GM12878 (cell line): ENCODE measurements at regions not wholly inside any gene's neighbourhood (a gene's known extent, or its start where the extent isn't known, plus 50 kb on each side); places are given as distances from the start of the nearest gene placed in this dataset.

Experiments
- ATAC-seq: fragments of 200-7000 bp; cut with Tn5 transposase; 3 replicates; pipeline ENCODE4 v1.9.1; 2020; ENCODE audit warnings: mild to moderate bottlenecking, moderate library complexity
- BruUV-seq: library from RNA; stranded (reverse); fragments of 400-500 nt; replicated peaks from 2 replicates; lab custom pipeline; 2021; lab: Mats Ljungman, UMichigan
- CTCF ChIA-PET: fragments of 300-600 bp; sonication (Branson Sonifier 250); formaldehyde crosslinking; extraction: SDS; loops from one replicate; lab custom pipeline; 2021; ENCODE audit warnings: inconsistent platforms; lab: Yijun Ruan, JAX
- POLR2A ChIA-PET: fragments of 350-600 bp; formaldehyde crosslinking; extraction: SDS; loops from one replicate; lab custom pipeline; 2021; ENCODE audit warnings: inconsistent platforms; lab: Charles Lee
- RAD21 ChIA-PET: fragments of 300-600 bp; sonication (Branson Sonifier 250); formaldehyde crosslinking; loops from one replicate; lab custom pipeline; 2023; ENCODE audit warnings: antibody characterized with exemption; ENCODE audit not compliant: unreplicated experiment; lab: Charles Lee
- SMC1A ChIA-PET: fragments of 300-600 bp; sonication (Branson Sonifier 250); formaldehyde crosslinking; loops from one replicate; lab custom pipeline; 2023; ENCODE audit not compliant: unreplicated experiment, uncharacterized antibody; lab: Charles Lee
- DNase-seq: peaks from one replicate; pipeline ENCODE4 v3.0.0-alpha.2; 2011; ENCODE audit warnings: low read depth, low spot score
- FAIRE-seq: peaks from 3 replicates; lab custom pipeline; 2011; peaks lifted over from hg19 to GRCh38; lab: Jason Lieb, UNC
- H2AFZ ChIP-seq: 2 replicates; pipeline ENCODE4 v1.6.0; 2011; ENCODE audit warnings: low read depth, low read length, control low read depth; ENCODE audit not compliant: control insufficient read depth
- H3K27ac ChIP-seq: 2 replicates; pipeline ENCODE4 v1.5.1; 2011; ENCODE audit warnings: control low read depth; ENCODE audit not compliant: control insufficient read depth, insufficient read depth
- H3K27me3 ChIP-seq, 2 experiments: replicated peaks in 1 of 2; 2 replicates each; pipeline versions ENCODE4 v1.6.0 to v1.6.1; 2011; ENCODE audit warnings: low read length in 1 of 2; ENCODE audit not compliant: control insufficient read depth in 2 of 2, insufficient read depth in 2 of 2
- H3K36me3 ChIP-seq, 2 experiments: 2 replicates each; pipeline ENCODE4 v1.5.1; 2011; ENCODE audit warnings: low read length in 1 of 2; ENCODE audit not compliant: control insufficient read depth in 2 of 2, insufficient read depth in 2 of 2
- H3K4me1 ChIP-seq: 2 replicates; pipeline ENCODE4 v1.6.1; 2011; ENCODE audit warnings: mild to moderate bottlenecking, low read length, moderate library complexity, mixed read lengths; ENCODE audit not compliant: control insufficient read depth, insufficient read depth
- H3K4me2 ChIP-seq: 2 replicates; pipeline ENCODE4 v1.6.0; 2011; ENCODE audit warnings: control low read depth; ENCODE audit not compliant: control insufficient read depth, insufficient read depth
- H3K4me3 ChIP-seq: fragments of 200-600 bp; sonication (generic); 2 replicates; pipeline ENCODE4 v1.5.1; 2016
- H3K79me2 ChIP-seq: 2 replicates; pipeline ENCODE4 v1.6.0; 2011; ENCODE audit warnings: low read length; ENCODE audit not compliant: control insufficient read depth, insufficient read depth
- H3K9ac ChIP-seq: 2 replicates; pipeline ENCODE4 v1.8.0; 2011; ENCODE audit warnings: low read length, control low read depth, mixed read lengths; ENCODE audit not compliant: control insufficient read depth, insufficient read depth
- H3K9me3 ChIP-seq: replicated peaks from 3 replicates; pipeline ENCODE4 v1.5.1; 2011; ENCODE audit warnings: mild to moderate bottlenecking, low read length; ENCODE audit not compliant: control insufficient read depth, insufficient read depth
- H4K20me1 ChIP-seq: 2 replicates; pipeline ENCODE4 v1.6.0; 2011; ENCODE audit not compliant: control insufficient read depth, insufficient read depth
- ATF7 ChIP-seq: fragments of 450-650 bp; IDR thresholded peaks from 2 replicates; pipeline ENCODE4 v1.6.1; 2016; ENCODE audit warnings: low read depth, mild to moderate bottlenecking
- FOS ChIP-seq: IDR thresholded peaks from 3 replicates; pipeline ENCODE4 v1.6.1; 2011; ENCODE audit warnings: borderline replicate concordance; ENCODE audit not compliant: insufficient read length; ENCODE audit errors: extremely low read depth
- HCFC1 ChIP-seq: fragments of 150-350 bp; IDR thresholded peaks from 2 replicates; pipeline ENCODE4 v1.6.1; 2014; ENCODE audit warnings: low read length
- IKZF1 ChIP-seq: fragments of 450-650 bp; conservative IDR thresholded peaks from 2 replicates; pipeline ENCODE4 v1.6.1; 2017; ENCODE audit warnings: antibody characterized with exemption, mild to moderate bottlenecking
- IRF4 ChIP-seq: IDR thresholded peaks from 2 replicates; pipeline ENCODE4 v1.6.1; 2011; ENCODE audit warnings: low read depth, low read length
- LARP7 ChIP-seq: fragments of 450-650 bp; IDR thresholded peaks from 2 replicates; pipeline ENCODE4 v1.6.1; 2017; ENCODE audit warnings: mild to moderate bottlenecking
- NFXL1 ChIP-seq: fragments of 450-650 bp; IDR thresholded peaks from 2 replicates; pipeline ENCODE4 v1.6.1; 2017; ENCODE audit warnings: antibody characterized with exemption, mild to moderate bottlenecking, borderline replicate concordance
- NFYB ChIP-seq: IDR thresholded peaks from 2 replicates; pipeline ENCODE4 v1.6.1; 2011; ENCODE audit warnings: low read depth, mild to moderate bottlenecking, low read length, improper control_type of control experiment, moderate library complexity; ENCODE audit not compliant: insufficient read depth
- PAX5 ChIP-seq: IDR thresholded peaks from 2 replicates; pipeline ENCODE4 v1.6.1; 2011; ENCODE audit warnings: low read depth, low read length, borderline replicate concordance
- RAD21 ChIP-seq: IDR thresholded peaks from 2 replicates; pipeline ENCODE4 v1.6.1; 2011; ENCODE audit warnings: mild to moderate bottlenecking, low read depth, low read length, moderate library complexity; ENCODE audit not compliant: insufficient read depth
- SMAD5 ChIP-seq: IDR thresholded peaks from 2 replicates; pipeline ENCODE4 v1.6.1; 2016; ENCODE audit warnings: antibody characterized with exemption, low read depth
- SMARCA5 ChIP-seq: fragments of 450-650 bp; IDR thresholded peaks from 2 replicates; pipeline ENCODE4 v1.6.1; 2017; ENCODE audit warnings: mild to moderate bottlenecking
- SRF ChIP-seq, 2 experiments: IDR thresholded peaks; 2 replicates each; pipeline ENCODE4 v1.6.1; 2011; ENCODE audit warnings: low read depth in 2 of 2, low read length in 2 of 2, mild to moderate bottlenecking in 1 of 2, moderate library complexity in 1 of 2
- SUPT20H ChIP-seq: IDR thresholded peaks from 2 replicates; pipeline ENCODE4 v1.6.1; 2011; ENCODE audit warnings: low read depth, mild to moderate bottlenecking, low read length, moderate library complexity, borderline replicate concordance; ENCODE audit not compliant: control insufficient read depth
- WGBS: methylation state at CpG from one replicate; pipeline ENCODE4 v1.1.6; 2016; ENCODE audit warnings: low lambda C conversion rate; ENCODE audit not compliant: insufficient replicate concordance, insufficient coverage; ENCODE audit errors: missing lambda C conversion rate; 5-methylcytosine and 5-hydroxymethylcytosine counted together
- in situ Hi-C: fragments of 300-500 bp; cut with MboI; formaldehyde crosslinking; loops from 9 replicates; pipeline ENCODE4 v1.14.3; 2018; ENCODE audit warnings: mixed read lengths
- intact Hi-C: fragments of 100-400 bp; cut with micrococcal nuclease; formaldehyde crosslinking; loops from one replicate; pipeline ENCODE4 v1.14.2; 2022; ENCODE audit not compliant: unreplicated experiment
- TF ChIP-seq, protein P1 (sequence below): fragments of 450-650 bp; IDR thresholded peaks from 2 replicates; pipeline ENCODE4 v1.6.1; 2017; ENCODE audit warnings: mild to moderate bottlenecking, moderate library complexity
- TF ChIP-seq, protein P2 (sequence below): fragments of 450-650 bp; formaldehyde crosslinking; IDR thresholded peaks from 2 replicates; pipeline ENCODE4 v1.5.0; 2022; ENCODE audit warnings: mild to moderate bottlenecking, missing genetic modification characterization
- TF ChIP-seq, protein P3 (sequence below): fragments of 450-650 bp; IDR thresholded peaks from 2 replicates; pipeline ENCODE4 v1.6.1; 2018; ENCODE audit warnings: borderline replicate concordance, mild to moderate bottlenecking; ENCODE audit not compliant: partially characterized antibody

DNA sequence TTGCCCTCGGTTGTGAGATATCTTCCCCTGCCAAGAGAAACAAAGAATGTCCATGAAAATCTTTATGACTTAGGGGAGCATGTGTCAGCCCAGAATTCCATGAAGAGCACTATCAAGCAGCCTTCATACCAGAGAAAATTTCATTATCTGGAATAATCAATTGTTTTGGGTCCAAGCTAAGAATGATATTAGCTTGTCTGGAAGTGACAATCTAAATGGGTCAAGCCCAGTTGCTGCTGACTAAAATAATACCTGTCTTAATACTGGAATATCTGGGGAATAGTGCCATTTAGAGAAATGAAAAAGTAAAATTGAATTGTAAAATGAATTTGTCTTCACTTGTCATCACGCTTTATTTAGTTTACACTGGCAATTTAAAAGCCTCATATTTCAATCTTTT is 407.4 kb downstream of the PLA2G4A start:
- H3K4me2 ChIP-seq: no peak overlapping the region
- intact Hi-C loops: no loop called here
- no peaks in the 10 kb centered on the region for H3K4me1 ChIP-seq
- H3K4me3 ChIP-seq: no peak overlapping the region
- no TSS peak for BruUV-seq
- H2AFZ ChIP-seq: no peak overlapping the region
- DNase-seq (no peak), FAIRE-seq (no peak), ATAC-seq (no peak)
- H3K27ac ChIP-seq: no peak overlapping the region
- 24% methylated on average over 2 of the region's 2 CpGs for WGBS
- in situ Hi-C loops: no loop called here
- ChIA-PET CTCF (interaction anchor here (0.9 kb wide), 1 partner anchor 27 kb away, joined by 3 read pairs; no protein-coding TSS in a partner anchor), SMC1A (interaction anchor here (1.0 kb wide), 1 partner anchor 24 kb away, joined by 3 read pairs; no protein-coding TSS in a partner anchor), RAD21 (no interaction called here), POLR2A (no interaction called here)
- H3K27me3 ChIP-seq: no peaks in the 10 kb centered on the region
- no peaks in the 10 kb centered on the region for H3K36me3 ChIP-seq
- no peak overlapping the region for H3K9ac ChIP-seq
- H3K79me2 ChIP-seq: no peaks in the 10 kb centered on the region
- H3K9me3 ChIP-seq: no peaks in the 10 kb centered on the region
- no peaks in the 10 kb centered on the region for H4K20me1 ChIP-seq
- TF ChIP-seq SRF (IDR thresholded peaks at IDR 0.05; ENCODE audit: low read depth in 2 of 2, low read length in 2 of 2) (no peak), SUPT20H (no peak), LARP7 (no peak), FOS (no peak), PAX5 (no peak), HCFC1 (no peak), RAD21 (no peak), IKZF1 (no peak), SMARCA5 (no peak), NFYB (no peak), IRF4 (no peak), ATF7 (no peak), NFXL1 (no peak), SMAD5 (no peak)
- TF ChIP-seq, protein P1, sequence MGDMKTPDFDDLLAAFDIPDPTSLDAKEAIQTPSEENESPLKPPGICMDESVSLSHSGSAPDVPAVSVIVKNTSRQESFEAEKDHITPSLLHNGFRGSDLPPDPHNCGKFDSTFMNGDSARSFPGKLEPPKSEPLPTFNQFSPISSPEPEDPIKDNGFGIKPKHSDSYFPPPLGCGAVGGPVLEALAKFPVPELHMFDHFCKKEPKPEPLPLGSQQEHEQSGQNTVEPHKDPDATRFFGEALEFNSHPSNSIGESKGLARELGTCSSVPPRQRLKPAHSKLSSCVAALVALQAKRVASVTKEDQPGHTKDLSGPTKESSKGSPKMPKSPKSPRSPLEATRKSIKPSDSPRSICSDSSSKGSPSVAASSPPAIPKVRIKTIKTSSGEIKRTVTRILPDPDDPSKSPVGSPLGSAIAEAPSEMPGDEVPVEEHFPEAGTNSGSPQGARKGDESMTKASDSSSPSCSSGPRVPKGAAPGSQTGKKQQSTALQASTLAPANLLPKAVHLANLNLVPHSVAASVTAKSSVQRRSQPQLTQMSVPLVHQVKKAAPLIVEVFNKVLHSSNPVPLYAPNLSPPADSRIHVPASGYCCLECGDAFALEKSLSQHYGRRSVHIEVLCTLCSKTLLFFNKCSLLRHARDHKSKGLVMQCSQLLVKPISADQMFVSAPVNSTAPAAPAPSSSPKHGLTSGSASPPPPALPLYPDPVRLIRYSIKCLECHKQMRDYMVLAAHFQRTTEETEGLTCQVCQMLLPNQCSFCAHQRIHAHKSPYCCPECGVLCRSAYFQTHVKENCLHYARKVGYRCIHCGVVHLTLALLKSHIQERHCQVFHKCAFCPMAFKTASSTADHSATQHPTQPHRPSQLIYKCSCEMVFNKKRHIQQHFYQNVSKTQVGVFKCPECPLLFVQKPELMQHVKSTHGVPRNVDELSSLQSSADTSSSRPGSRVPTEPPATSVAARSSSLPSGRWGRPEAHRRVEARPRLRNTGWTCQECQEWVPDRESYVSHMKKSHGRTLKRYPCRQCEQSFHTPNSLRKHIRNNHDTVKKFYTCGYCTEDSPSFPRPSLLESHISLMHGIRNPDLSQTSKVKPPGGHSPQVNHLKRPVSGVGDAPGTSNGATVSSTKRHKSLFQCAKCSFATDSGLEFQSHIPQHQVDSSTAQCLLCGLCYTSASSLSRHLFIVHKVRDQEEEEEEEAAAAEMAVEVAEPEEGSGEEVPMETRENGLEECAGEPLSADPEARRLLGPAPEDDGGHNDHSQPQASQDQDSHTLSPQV: no peak
- TF ChIP-seq, protein P2, sequence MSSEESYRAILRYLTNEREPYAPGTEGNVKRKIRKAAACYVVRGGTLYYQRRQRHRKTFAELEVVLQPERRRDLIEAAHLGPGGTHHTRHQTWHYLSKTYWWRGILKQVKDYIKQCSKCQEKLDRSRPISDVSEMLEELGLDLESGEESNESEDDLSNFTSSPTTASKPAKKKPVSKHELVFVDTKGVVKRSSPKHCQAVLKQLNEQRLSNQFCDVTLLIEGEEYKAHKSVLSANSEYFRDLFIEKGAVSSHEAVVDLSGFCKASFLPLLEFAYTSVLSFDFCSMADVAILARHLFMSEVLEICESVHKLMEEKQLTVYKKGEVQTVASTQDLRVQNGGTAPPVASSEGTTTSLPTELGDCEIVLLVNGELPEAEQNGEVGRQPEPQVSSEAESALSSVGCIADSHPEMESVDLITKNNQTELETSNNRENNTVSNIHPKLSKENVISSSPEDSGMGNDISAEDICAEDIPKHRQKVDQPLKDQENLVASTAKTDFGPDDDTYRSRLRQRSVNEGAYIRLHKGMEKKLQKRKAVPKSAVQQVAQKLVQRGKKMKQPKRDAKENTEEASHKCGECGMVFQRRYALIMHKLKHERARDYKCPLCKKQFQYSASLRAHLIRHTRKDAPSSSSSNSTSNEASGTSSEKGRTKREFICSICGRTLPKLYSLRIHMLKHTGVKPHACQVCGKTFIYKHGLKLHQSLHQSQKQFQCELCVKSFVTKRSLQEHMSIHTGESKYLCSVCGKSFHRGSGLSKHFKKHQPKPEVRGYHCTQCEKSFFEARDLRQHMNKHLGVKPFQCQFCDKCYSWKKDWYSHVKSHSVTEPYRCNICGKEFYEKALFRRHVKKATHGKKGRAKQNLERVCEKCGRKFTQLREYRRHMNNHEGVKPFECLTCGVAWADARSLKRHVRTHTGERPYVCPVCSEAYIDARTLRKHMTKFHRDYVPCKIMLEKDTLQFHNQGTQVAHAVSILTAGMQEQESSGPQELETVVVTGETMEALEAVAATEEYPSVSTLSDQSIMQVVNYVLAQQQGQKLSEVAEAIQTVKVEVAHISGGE: no peak
- TF ChIP-seq, protein P3, sequence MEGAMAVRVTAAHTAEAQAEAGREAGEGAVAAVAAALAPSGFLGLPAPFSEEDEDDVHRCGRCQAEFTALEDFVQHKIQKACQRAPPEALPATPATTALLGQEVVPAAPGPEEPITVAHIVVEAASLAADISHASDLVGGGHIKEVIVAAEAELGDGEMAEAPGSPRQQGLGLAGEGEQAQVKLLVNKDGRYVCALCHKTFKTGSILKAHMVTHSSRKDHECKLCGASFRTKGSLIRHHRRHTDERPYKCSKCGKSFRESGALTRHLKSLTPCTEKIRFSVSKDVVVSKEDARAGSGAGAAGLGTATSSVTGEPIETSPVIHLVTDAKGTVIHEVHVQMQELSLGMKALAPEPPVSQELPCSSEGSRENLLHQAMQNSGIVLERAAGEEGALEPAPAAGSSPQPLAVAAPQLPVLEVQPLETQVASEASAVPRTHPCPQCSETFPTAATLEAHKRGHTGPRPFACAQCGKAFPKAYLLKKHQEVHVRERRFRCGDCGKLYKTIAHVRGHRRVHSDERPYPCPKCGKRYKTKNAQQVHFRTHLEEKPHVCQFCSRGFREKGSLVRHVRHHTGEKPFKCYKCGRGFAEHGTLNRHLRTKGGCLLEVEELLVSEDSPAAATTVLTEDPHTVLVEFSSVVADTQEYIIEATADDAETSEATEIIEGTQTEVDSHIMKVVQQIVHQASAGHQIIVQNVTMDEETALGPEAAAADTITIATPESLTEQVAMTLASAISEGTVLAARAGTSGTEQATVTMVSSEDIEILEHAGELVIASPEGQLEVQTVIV: no peak
